ENCODE measurements at regions not wholly inside any gene's neighbourhood (a gene's known extent, or its start where the extent isn't known, plus 50 kb on each side); places are given as distances from the start of the nearest gene placed in this dataset.

- TF ChIP-seq CTCF (IDR thresholded peaks at IDR 0.05): no peak
- TF ChIP-seq POLR2A (IDR thresholded peaks at IDR 0.05): no peak
Measured at GRCh38 chr13:34478376-34478775, 463.7 kb upstream of the NBEA start.

Measured in Peyer's patch (tissue), 4 donors.